EL (cell line): ENCODE measurements at regions not wholly inside any gene's neighbourhood (a gene's known extent, or its start where the extent isn't known, plus 50 kb on each side); places are given as distances from the start of the nearest gene placed in this dataset.
"Not testable (repeated sequence)": the region's sequence is repeated elsewhere in the genome, so short reads cannot be mapped to it uniquely, and the experiment has no call there.

Experiments
- DNase-seq: peaks from one replicate; pipeline ENCODE4 v3.0.0-alpha.2; 2016

- DNase-seq: no peak
These were observed 419.4 kb upstream of the ONECUT1 start for GRCh38 chr15:53209396-53210042.

- DNase-seq: no peak
These were observed 418.6 kb upstream of the ONECUT1 start for GRCh38 chr15:53208751-53209150.

- DNase-seq: no peak
These were observed 413.3 kb upstream of the ONECUT1 start for GRCh38 chr15:53203454-53203853.

GRCh38 chr15:53202876-53203275 is 412.7 kb upstream of the ONECUT1 start:
- DNase-seq: no peak

GRCh38 chr15:53197426-53197839 is 407.3 kb upstream of the ONECUT1 start:
- peak; percentile 1 for DNase-seq

- no peak for DNase-seq
These were observed 406.7 kb upstream of the ONECUT1 start for GRCh38 chr15:53196788-53197187.

- DNase-seq: no peak
These were observed 406.1 kb upstream of the ONECUT1 start for GRCh38 chr15:53196242-53196641.

- no peak for DNase-seq
These were observed 403.0 kb upstream of the ONECUT1 start for GRCh38 chr15:53193149-53193548.

GRCh38 chr15:53189860-53190259 is 399.7 kb upstream of the ONECUT1 start:
- no peak for DNase-seq

GRCh38 chr15:53183449-53183848 is 393.3 kb upstream of the ONECUT1 start:
- not testable (repeated sequence) for DNase-seq

GRCh38 chr15:53171571-53171970 is 381.4 kb upstream of the ONECUT1 start:
- no peak for DNase-seq

GRCh38 chr15:53166684-53167201 is 376.6 kb upstream of the ONECUT1 start:
- no peak for DNase-seq

- DNase-seq: no peak
These were observed 376.0 kb upstream of the ONECUT1 start for GRCh38 chr15:53165988-53166683.

GRCh38 chr15:53160092-53160704 is 370.1 kb upstream of the ONECUT1 start:
- no peak for DNase-seq

GRCh38 chr15:53159458-53159857 is 369.3 kb upstream of the ONECUT1 start:
- DNase-seq: no peak

- DNase-seq: no peak
These were observed 368.9 kb upstream of the ONECUT1 start for GRCh38 chr15:53158995-53159394.

GRCh38 chr15:53133255-53133850 is 343.2 kb upstream of the ONECUT1 start:
- DNase-seq: no peak

GRCh38 chr15:53130943-53131342 is 340.8 kb upstream of the ONECUT1 start:
- DNase-seq: no peak

GRCh38 chr15:53129121-53129904 is 339.2 kb upstream of the ONECUT1 start:
- no peak for DNase-seq

- no peak for DNase-seq
These were observed 338.5 kb upstream of the ONECUT1 start for GRCh38 chr15:53128652-53129051.

GRCh38 chr15:53126144-53126543 is 336.0 kb upstream of the ONECUT1 start:
- no peak for DNase-seq

GRCh38 chr15:53122818-53123217 is 332.7 kb upstream of the ONECUT1 start:
- DNase-seq: no peak

GRCh38 chr15:53116915-53117314 is 326.8 kb upstream of the ONECUT1 start:
- not testable (repeated sequence) for DNase-seq
